HEK293 (cell line): ENCODE measurements at regions not wholly inside any gene's neighbourhood (a gene's known extent, or its start where the extent isn't known, plus 50 kb on each side); places are given as distances from the start of the nearest gene placed in this dataset.

ENCODE experiments used
- CTCF ChIA-PET: fragments of 350-600 bp; formaldehyde crosslinking; extraction: SDS; loops from one replicate; lab custom pipeline; 2021; ENCODE audit warnings: antibody characterized with exemption; lab: Yijun Ruan, JAX
- POLR2A ChIA-PET: fragments of 300-600 bp; formaldehyde crosslinking; extraction: SDS; loops from one replicate; lab custom pipeline; 2020; ENCODE audit warnings: antibody characterized with exemption, inconsistent platforms; lab: Yijun Ruan, JAX
- H3K27ac ChIP-seq: fragments of 200-500 bp; sonication (Bioruptor generic); 2 replicates; pipeline ENCODE4 v1.5.1; 2014; ENCODE audit warnings: low read depth, low read length, control low read depth, inconsistent platforms; ENCODE audit errors: extremely low read depth
- H3K36me3 ChIP-seq, 2 experiments: fragments of 200-500 bp in 1 of 2; sonication (Bioruptor generic) in 1 of 2; 1 replicate in 1 of 2; 2 replicates in 1 of 2; pipeline ENCODE4 v1.5.1; 2014 to 2017; ENCODE audit warnings: inconsistent platforms in 2 of 2, low read length in 2 of 2; ENCODE audit not compliant: control insufficient read depth in 2 of 2, insufficient read depth in 1 of 2
- H3K4me1 ChIP-seq: fragments of 200-500 bp; sonication (Bioruptor generic); 2 replicates; pipeline ENCODE4 v1.5.1; 2014; ENCODE audit warnings: mild to moderate bottlenecking, low read length, inconsistent platforms; ENCODE audit not compliant: control insufficient read depth, insufficient read depth
- H3K4me3 ChIP-seq: 2 replicates; pipeline ENCODE4 v1.5.1; 2011; ENCODE audit warnings: low read depth, mild to moderate bottlenecking, control low read depth, low read length, moderate library complexity
- H3K9me3 ChIP-seq: fragments of 200-500 bp; sonication (Bioruptor generic); 2 replicates; pipeline ENCODE4 v1.5.1; 2014; ENCODE audit warnings: low read depth, low read length, inconsistent platforms; ENCODE audit not compliant: control insufficient read depth, insufficient read depth
- CTCF ChIP-seq: fragments of 450-650 bp; formaldehyde crosslinking; IDR thresholded peaks from 2 replicates; pipeline ENCODE4 v1.5.1; 2016; ENCODE audit warnings: missing biosample characterization, missing genetic modification characterization
- FEZF1 ChIP-seq: fragments of 450-650 bp; formaldehyde crosslinking; IDR thresholded peaks from 2 replicates; pipeline ENCODE4 v1.5.1; 2016; ENCODE audit warnings: missing biosample characterization, missing genetic modification characterization
- KLF1 ChIP-seq: fragments of 450-650 bp; formaldehyde crosslinking; IDR thresholded peaks from 2 replicates; pipeline ENCODE4 v1.5.1; 2016; ENCODE audit warnings: missing biosample characterization, missing genetic modification characterization
- PRDM2 ChIP-seq: fragments of 450-650 bp; formaldehyde crosslinking; IDR thresholded peaks from 2 replicates; pipeline ENCODE4 v1.5.1; 2016; ENCODE audit warnings: missing biosample characterization, missing genetic modification characterization, borderline replicate concordance
- TCF7L2 ChIP-seq: IDR thresholded peaks from 2 replicates; pipeline ENCODE4 v1.6.1; 2011; ENCODE audit warnings: low read depth, mild to moderate bottlenecking, inconsistent platforms, low read length, moderate library complexity, borderline replicate concordance
- ZBTB1 ChIP-seq: fragments of 450-650 bp; formaldehyde crosslinking; IDR thresholded peaks from 2 replicates; pipeline ENCODE4 v1.5.1; 2016; ENCODE audit warnings: missing biosample characterization, missing genetic modification characterization
- ZBTB21 ChIP-seq: fragments of 450-650 bp; formaldehyde crosslinking; IDR thresholded peaks from 2 replicates; pipeline ENCODE4 v1.5.1; 2017; ENCODE audit warnings: missing biosample characterization, missing genetic modification characterization
- ZBTB49 ChIP-seq: fragments of 450-650 bp; formaldehyde crosslinking; IDR thresholded peaks from 2 replicates; pipeline ENCODE4 v1.5.1; 2016; ENCODE audit warnings: missing biosample characterization, missing genetic modification characterization, low read depth
- ZNF398 ChIP-seq: fragments of 450-650 bp; formaldehyde crosslinking; IDR thresholded peaks from 2 replicates; pipeline ENCODE4 v1.5.1; 2017; ENCODE audit warnings: missing biosample characterization, missing genetic modification characterization
- ZNF514 ChIP-seq: fragments of 450-650 bp; formaldehyde crosslinking; IDR thresholded peaks from 2 replicates; pipeline ENCODE4 v1.5.1; 2016; ENCODE audit warnings: missing biosample characterization, missing genetic modification characterization
- ZNF571 ChIP-seq: fragments of 450-650 bp; formaldehyde crosslinking; IDR thresholded peaks from 2 replicates; pipeline ENCODE4 v1.5.0; 2017; ENCODE audit warnings: missing biosample characterization, missing genetic modification characterization
- ZNF596 ChIP-seq: fragments of 450-650 bp; IDR thresholded peaks from 2 replicates; pipeline ENCODE4 v1.5.0; 2018; ENCODE audit warnings: missing biosample characterization, mild to moderate bottlenecking, missing genetic modification characterization, moderate library complexity
- ZNF626 ChIP-seq: fragments of 450-650 bp; sonication (Bioruptor Pico); formaldehyde crosslinking; IDR thresholded peaks from 2 replicates; pipeline ENCODE4 v1.5.1; 2018; ENCODE audit warnings: missing biosample characterization, missing genetic modification characterization, inconsistent platforms
- ZNF664 ChIP-seq: fragments of 450-650 bp; formaldehyde crosslinking; IDR thresholded peaks from 2 replicates; pipeline ENCODE4 v1.5.1; 2016; ENCODE audit warnings: missing biosample characterization, missing genetic modification characterization

GRCh38 chr3:59118928-59119327, 69.1 kb upstream of the CFAP20DC start (continued):
- TF ChIP-seq ZNF398 (tag by site-specific recombination) = no peak

- Histone ChIP-seq H3K36me3 (no peaks in the 10 kb centered on the region), H3K9me3 (no peaks in the 10 kb centered on the region), H3K4me3 (no peak overlapping the region), H3K4me1 (no peaks in the 10 kb centered on the region), H3K27ac (no peak overlapping the region)
- CTCF ChIA-PET = no interaction called here
- TF ChIP-seq ZNF514 (tag by site-specific recombination) = no peak
- no peak for TF ChIP-seq ZBTB21 (tag by site-specific recombination)
- no peak for TF ChIP-seq ZNF664 (tag by site-specific recombination)
- no peak for TF ChIP-seq CTCF (tag by site-specific recombination)
- TF ChIP-seq KLF1 (tag by site-specific recombination) = no peak
- TF ChIP-seq FEZF1 (tag by site-specific recombination) = no peak
- no peak for TF ChIP-seq PRDM2 (tag by site-specific recombination)
- no peak for TF ChIP-seq ZNF596 (tag by site-specific recombination)
- TF ChIP-seq ZNF571 = no peak
- TF ChIP-seq ZBTB1 (tag by site-specific recombination) = no peak
- no peak for TF ChIP-seq ZNF626 (tag by site-specific recombination)
- TF ChIP-seq ZBTB49 (tag by site-specific recombination) = no peak
- TF ChIP-seq TCF7L2 = no peak
- POLR2A ChIA-PET = no interaction called here
Observed at GRCh38 chr3:59117396-59117795, 67.6 kb upstream of the CFAP20DC start.
